Glutamatergic neuron (in vitro differentiated cells): ENCODE measurements at regions not wholly inside any gene's neighbourhood (a gene's known extent, or its start where the extent isn't known, plus 50 kb on each side); places are given as distances from the start of the nearest gene placed in this dataset.
"Not testable (repeated sequence)": the region's sequence is repeated elsewhere in the genome, so short reads cannot be mapped to it uniquely, and the experiment has no call there.

Experiments used
- DNase-seq: peaks from one replicate; pipeline ENCODE4 v3.0.0; 2022
- H3K27ac Mint-ChIP-seq: one replicate; pipeline ENCODE4 v1.8.0; 2020; ENCODE audit warnings: mild to moderate bottlenecking, mixed read lengths, inconsistent platforms; ENCODE audit not compliant: unreplicated experiment
- H3K27me3 Mint-ChIP-seq: one replicate; pipeline ENCODE4 v1.8.0; 2020; ENCODE audit warnings: mild to moderate bottlenecking, moderate library complexity, mixed read lengths, inconsistent platforms; ENCODE audit not compliant: unreplicated experiment
- H3K36me3 Mint-ChIP-seq: one replicate; pipeline ENCODE4 v1.8.0; 2020; ENCODE audit warnings: mild to moderate bottlenecking, mixed read lengths, inconsistent platforms; ENCODE audit not compliant: unreplicated experiment
- H3K4me1 Mint-ChIP-seq: one replicate; pipeline ENCODE4 v1.8.0; 2020; ENCODE audit warnings: mild to moderate bottlenecking, low read depth, mixed read lengths, inconsistent platforms; ENCODE audit not compliant: unreplicated experiment
- H3K4me3 Mint-ChIP-seq: one replicate; pipeline ENCODE4 v1.8.0; 2020; ENCODE audit warnings: mild to moderate bottlenecking, mixed read lengths, inconsistent platforms; ENCODE audit not compliant: unreplicated experiment
- H3K9me3 Mint-ChIP-seq: one replicate; pipeline ENCODE4 v1.8.0; 2020; ENCODE audit warnings: mild to moderate bottlenecking, moderate library complexity, mixed read lengths, inconsistent platforms; ENCODE audit not compliant: unreplicated experiment
- CTCF ChIP-seq: fragments of 200-600 bp; sonication (generic); IDR thresholded peaks from one replicate; pipeline ENCODE4 v1.5.0; 2021; ENCODE audit not compliant: partially characterized antibody, unreplicated experiment

- Mint-ChIP-seq H3K4me3 (no peak overlapping the region), H3K9me3 (peaks cover 1% of the 10 kb centered on the region), H3K36me3 (no peaks in the 10 kb centered on the region), H3K4me1 (no peaks in the 10 kb centered on the region), H3K27ac (no peak overlapping the region), H3K27me3 (no peaks in the 10 kb centered on the region)
- no peak for TF ChIP-seq CTCF
- DNase-seq, result no peak
These were observed 63.8 kb upstream of the ABHD2 start for GRCh38 chr15:89024418-89024817.

DNA sequence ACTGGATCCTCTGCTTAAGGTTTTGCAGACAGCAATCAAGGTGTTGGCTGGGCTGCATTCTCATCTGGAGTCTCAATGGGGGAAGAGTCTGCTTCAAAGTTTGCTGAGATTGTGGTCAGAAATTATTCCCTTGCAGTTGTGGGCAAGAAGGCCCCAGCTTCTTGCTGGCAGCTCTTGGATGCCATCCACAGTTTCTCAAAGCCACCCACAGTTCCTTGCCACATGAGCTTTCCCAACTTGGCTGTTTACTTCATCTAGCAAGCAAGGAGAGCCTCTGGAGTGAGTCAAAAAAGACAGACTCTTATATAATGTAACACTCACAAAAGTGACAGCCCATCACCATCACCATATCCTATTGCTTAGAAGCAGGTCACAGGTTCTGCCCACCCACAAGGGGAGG lies 62.1 kb upstream of the ABHD2 start:
- no peak overlapping the region for H3K4me3 Mint-ChIP-seq
- no peaks in the 10 kb centered on the region for H3K36me3 Mint-ChIP-seq
- TF ChIP-seq CTCF, result no peak
- peaks cover 4% of the 10 kb centered on the region for H3K9me3 Mint-ChIP-seq
- no peaks in the 10 kb centered on the region for H3K27me3 Mint-ChIP-seq
- no peak overlapping the region for H3K27ac Mint-ChIP-seq
- no peak for DNase-seq
- H3K4me1 Mint-ChIP-seq, result no peaks in the 10 kb centered on the region

DNA sequence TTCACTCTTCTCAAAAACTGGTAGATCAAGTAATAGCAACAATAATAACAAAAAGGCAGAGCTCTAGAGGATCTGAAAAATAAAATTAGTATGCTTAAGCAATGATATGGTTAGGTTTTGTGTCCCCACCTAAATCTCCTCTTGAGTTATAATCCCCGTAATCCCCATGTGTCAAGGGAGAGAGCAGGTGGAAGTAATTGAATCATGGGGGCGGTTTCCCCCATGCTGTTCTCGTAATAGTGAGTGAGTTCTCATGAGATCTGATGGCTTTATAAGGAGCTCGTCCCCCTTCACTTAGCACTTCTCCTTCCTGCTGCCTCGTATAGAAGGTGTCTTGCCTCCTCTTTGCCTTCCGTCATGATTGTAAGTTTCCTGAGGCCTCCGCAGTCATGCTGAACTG lies 60.2 kb upstream of the ABHD2 start:
- H3K36me3 Mint-ChIP-seq, result no peaks in the 10 kb centered on the region
- H3K27me3 Mint-ChIP-seq, result no peaks in the 10 kb centered on the region
- no peak for TF ChIP-seq CTCF
- no peak for DNase-seq
- H3K4me1 Mint-ChIP-seq, result no peaks in the 10 kb centered on the region
- H3K27ac Mint-ChIP-seq, result no peak overlapping the region
- H3K4me3 Mint-ChIP-seq, result no peak overlapping the region
- H3K9me3 Mint-ChIP-seq, result peaks cover 4% of the 10 kb centered on the region

DNA sequence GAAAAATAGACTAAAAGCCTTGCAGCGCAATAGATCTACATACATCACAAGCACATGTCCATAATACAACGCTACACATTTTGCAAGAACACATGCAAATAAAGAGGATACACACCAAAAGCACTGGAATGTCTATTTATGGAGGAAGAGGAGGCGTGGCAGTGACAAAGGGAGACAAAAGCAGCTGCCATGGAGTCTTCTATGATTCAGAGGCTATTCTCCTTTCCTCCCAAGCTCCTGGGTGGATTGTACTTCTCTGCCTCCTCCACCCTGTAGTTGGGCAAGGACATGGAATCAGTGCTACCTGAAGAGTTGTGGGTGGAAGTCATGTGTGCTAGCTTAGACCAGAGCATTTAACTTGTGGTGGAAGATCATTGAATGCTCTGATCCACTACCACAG lies 57.9 kb upstream of the ABHD2 start:
- Mint-ChIP-seq H3K27ac (no peak overlapping the region), H3K27me3 (no peaks in the 10 kb centered on the region), H3K9me3 (peaks cover 4% of the 10 kb centered on the region), H3K4me1 (no peaks in the 10 kb centered on the region), H3K4me3 (no peak overlapping the region), H3K36me3 (no peaks in the 10 kb centered on the region)
- DNase-seq, result no peak
- TF ChIP-seq CTCF, result no peak

GRCh38 chr15:89031637-89032285 lies 56.5 kb upstream of the ABHD2 start:
- H3K36me3 Mint-ChIP-seq, DNase-seq, H3K27me3 Mint-ChIP-seq, H3K27ac Mint-ChIP-seq, H3K9me3 Mint-ChIP-seq, H3K4me3 Mint-ChIP-seq, H3K4me1 Mint-ChIP-seq: not testable (repeated sequence)

GRCh38 chr15:89034305-89034704 lies 54.0 kb upstream of the ABHD2 start:
- no peak for TF ChIP-seq CTCF
- Mint-ChIP-seq H3K4me1 (no peaks in the 10 kb centered on the region), H3K27me3 (no peaks in the 10 kb centered on the region), H3K36me3 (no peaks in the 10 kb centered on the region), H3K4me3 (no peak overlapping the region), H3K9me3 (peaks cover 3% of the 10 kb centered on the region), H3K27ac (no peak overlapping the region)
- no peak for DNase-seq
